M059J (cell line): ENCODE measurements at regions not wholly inside any gene's neighbourhood (a gene's known extent, or its start where the extent isn't known, plus 50 kb on each side); places are given as distances from the start of the nearest gene placed in this dataset.

Source experiments
- DNase-seq: peaks from one replicate; pipeline ENCODE4 v3.0.0-alpha.2; 2012; ENCODE audit warnings: low read depth

GRCh38 chr16:74100395-74101326 lies 196.0 kb upstream of the PSMD7 start:
- no peak for DNase-seq

- no peak for DNase-seq
These were observed 197.1 kb upstream of the PSMD7 start for GRCh38 chr16:74099530-74099929.

GRCh38 chr16:74094962-74095361 lies 201.7 kb upstream of the PSMD7 start:
- DNase-seq = no peak

DNA sequence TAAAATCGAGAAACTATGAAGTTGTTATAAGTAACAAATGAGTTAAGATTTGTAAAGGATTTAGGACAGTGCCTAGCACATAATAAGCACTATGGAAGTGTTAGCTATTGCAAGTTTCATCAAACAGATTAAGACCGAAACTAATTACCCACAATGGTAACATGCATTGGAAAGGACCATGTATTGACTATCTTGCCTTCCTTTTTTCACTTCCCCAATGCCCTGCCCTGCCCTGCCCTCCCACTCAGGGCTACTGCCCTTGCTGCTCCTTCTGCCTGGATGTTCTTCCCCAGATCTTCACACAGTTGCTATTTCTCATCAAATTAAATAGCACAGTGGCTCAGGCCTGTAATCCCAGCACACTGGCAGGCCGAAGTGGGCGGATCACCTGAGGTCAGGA lies 202.1 kb upstream of the PSMD7 start:
- DNase-seq = no peak

GRCh38 chr16:74092336-74092735 lies 204.3 kb upstream of the PSMD7 start:
- DNase-seq = no peak

- no peak for DNase-seq
These were observed 205.7 kb upstream of the PSMD7 start for GRCh38 chr16:74090871-74091270.

DNA sequence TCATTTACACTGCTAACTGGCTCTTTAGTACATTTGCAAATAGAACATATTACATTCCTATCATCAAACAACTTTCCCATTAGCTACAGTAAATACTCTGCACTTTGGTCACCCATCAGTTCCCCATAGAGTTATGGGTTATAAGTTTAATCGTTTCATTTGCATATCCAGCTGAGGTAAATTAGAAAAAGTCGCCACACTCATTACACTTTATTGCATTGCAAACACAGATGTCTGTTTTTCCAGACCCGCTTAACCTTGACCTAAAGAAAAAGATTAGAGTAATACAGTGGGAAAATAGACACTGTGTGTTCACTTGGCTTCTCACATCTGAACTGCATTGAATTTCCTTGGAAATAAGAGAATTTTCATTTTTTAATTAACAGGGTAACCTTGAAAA lies 213.1 kb upstream of the PSMD7 start:
- no peak for DNase-seq

DNA sequence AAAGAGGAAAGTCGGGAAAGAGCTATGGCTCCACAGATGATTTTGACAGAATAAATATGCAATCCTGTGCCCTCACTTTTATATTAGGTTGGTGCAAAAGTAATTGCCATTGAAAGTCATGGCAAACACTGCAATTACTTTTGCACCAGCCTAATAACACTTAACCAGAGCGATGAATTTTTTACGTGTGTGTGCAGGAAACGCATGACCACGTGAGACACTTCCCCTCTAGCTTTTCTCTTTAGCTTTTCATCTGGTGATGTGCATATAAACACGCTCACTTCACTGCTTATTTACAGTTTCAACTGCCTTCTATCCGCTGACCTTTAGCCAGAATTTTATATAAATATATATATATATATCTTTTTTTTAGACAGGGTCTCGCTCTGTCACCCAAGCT lies 216.3 kb upstream of the PSMD7 start:
- DNase-seq = no peak

DNA sequence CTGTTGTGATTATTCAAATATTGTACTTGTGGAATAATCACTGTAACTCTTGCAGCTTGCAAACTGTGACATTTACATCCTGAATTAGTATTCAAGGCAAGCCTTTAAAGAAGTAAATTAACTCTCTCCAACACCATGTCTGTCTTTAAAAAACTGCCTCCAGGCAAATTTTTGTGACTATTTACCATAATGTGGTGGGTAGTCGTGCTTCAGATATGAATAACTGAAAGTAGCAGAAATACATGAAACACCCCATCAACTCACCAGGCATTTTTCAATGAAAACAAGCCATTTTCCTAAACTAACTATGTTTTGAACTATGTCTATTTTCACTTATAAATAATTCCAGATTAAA lies 217.4 kb upstream of the PSMD7 start:
- no peak for DNase-seq

DNA sequence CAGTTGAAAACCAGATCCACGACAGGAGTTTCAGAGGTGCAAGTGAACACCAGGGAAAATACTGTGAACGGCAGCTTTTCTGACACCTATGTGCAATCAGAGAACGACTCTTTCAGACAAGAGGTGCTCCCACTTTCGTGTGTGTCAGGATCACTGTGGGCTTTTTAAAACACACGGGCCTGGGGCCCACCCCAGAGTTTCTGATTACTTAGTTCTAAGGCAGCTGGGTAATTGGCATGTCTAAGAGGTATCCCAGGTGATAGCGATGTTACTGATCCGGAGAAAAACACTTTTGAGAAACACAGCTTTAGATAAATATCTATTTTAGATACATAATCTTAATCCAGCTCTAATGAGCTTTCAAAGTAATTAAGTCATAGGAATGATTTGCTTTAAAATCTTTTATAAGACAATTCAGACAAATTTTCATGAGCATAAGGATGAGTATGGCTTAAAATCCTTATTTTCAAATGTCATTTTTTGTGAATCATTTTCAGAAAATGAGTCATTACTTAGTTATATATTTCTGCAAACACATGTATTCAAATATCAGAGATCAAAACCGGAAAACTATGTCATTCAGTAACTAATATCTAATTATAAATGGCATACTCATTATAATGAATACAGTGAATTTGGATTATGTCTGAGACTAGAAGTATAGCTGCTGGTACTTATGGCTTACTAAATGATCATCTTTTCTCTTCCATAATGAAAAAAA lies 217.9 kb upstream of the PSMD7 start:
- DNase-seq = no peak

DNA sequence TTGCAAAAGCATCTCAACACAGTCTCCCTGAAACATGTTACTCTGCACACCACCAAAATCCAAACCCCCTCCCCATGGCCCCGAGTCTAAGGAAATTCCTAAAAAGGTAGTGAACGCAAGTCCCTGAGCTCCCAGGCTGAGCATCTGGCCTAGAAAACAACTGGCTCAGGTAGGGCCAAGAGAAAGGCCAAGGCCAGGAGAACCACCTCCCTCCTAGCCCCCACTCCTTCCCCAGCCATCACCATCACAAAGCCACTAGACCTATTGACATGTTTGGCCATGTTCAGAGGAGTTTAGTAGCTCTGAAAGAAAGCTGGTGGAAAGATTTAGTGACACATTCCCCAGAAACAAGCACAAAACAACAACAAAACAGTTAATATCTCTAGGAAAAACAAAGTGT lies 220.0 kb upstream of the PSMD7 start:
- DNase-seq = no peak

- DNase-seq = no peak
These were observed 221.2 kb upstream of the PSMD7 start for GRCh38 chr16:74075393-74075792.

GRCh38 chr16:74073456-74073855 lies 223.2 kb upstream of the PSMD7 start:
- DNase-seq = no peak

DNA sequence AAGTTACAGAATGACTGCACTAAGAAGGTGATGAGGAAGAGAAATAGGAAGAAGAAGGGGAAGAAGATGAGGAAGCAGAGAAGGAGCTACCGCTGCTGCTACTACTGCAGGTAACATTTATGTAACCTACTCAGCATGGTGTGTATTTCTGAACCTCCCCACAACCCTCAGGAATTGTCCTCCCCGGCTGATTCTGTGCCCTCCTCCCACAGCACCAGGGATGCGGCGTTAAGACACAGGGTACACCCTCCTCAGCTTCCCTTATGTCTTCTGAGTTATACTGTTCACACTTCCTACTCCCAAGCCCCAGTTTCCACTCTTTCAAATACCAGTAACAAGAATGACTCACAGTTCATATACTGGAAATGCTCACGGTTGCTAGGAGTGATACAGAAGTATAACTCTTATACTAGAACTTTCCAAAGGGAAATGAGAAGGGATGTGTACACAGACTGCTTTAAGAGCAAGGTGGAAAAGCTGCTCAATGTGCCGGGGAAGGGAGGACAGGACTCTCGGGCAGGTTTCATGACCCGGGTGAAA lies 224.5 kb upstream of the PSMD7 start:
- no peak for DNase-seq

- no peak for DNase-seq
These were observed 226.4 kb upstream of the PSMD7 start for GRCh38 chr16:74070237-74070636.

DNA sequence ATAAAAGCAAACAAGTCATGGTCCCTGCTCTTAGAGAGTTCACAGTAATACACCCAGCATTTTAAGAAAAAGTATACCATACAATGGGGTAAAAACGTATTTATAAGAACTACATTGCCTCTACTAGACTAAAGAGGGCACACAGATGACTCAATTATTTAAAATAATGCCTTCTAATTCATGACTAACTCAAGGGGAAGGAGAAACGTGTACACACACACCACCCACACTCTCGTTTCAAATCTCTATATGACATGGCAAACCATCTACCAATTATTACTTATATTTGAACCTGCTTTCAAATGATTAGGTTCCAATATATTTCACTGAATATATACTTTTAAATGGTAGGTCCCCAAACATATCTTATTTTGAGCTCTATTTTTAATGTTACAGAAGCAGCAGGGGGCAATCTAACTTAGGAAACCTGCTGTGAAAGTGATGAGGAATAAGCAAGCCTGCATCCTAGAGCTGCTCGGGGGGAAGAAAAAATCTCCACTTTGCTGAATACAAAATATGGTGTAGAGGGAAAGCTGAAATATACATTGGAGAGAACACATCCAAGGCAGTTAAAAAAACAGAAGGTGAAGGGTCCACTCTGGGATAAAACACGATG lies 232.4 kb upstream of the PSMD7 start:
- DNase-seq = no peak

DNA sequence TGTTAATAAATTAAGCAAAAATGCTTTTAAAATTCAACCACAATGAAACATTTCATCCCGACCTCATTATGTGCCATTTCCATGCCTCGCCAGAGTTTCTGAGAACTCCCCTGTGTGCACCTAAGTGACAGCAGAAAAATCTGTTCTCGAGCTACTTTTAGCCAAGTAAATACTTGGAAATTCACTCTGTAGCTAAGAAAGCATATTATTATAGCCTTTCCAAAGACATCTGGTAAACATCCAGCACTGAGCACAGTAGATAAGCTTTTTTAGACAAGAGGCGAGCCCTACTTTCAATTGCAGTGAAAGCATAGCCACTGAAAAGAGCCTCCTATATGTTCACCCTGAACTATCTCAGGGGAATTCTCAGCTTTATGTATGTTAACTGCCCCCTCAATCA lies 242.8 kb upstream of the PSMD7 start:
- DNase-seq = no peak

- no peak for DNase-seq
These were observed 243.3 kb upstream of the PSMD7 start for GRCh38 chr16:74053312-74053711.

DNA sequence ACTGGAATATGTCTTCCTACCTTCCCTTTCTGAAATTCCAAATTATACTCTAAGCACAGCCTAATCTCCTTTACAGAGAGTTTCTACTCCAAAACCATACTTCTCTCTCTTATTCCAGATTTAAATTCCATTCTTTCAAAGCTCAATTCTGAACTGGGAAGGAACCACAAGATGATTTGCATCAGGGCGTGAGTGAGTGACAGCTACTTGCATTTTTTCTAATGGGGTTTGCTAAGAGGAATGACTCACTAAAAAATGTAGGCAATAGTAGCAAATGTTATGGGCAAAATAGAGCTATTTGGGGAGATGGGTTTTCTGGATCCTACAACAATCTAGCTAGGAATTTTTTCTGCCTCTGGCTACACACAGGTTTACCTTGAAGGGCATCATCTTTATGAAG lies 244.6 kb upstream of the PSMD7 start:
- DNase-seq = peak; percentile 2

DNA sequence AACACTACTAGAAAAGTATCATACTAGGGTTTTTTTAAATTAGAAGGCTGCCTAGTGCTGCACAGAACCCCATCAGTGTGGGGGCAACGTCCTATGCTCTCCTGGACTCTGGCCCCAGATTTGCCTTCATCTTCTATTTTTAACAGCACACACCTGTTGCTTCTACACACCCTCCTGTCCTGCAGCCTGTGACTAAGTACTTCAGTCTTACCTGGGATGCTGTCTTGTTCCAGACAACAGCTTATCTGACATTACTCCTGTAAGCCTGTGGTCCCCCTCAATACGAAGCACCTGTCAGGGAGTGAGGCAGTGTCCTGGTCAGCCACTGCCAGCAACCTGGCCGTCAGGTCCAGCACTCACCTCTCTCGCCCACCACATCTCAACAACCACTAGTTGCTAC lies 247.6 kb upstream of the PSMD7 start:
- DNase-seq = no peak

DNA sequence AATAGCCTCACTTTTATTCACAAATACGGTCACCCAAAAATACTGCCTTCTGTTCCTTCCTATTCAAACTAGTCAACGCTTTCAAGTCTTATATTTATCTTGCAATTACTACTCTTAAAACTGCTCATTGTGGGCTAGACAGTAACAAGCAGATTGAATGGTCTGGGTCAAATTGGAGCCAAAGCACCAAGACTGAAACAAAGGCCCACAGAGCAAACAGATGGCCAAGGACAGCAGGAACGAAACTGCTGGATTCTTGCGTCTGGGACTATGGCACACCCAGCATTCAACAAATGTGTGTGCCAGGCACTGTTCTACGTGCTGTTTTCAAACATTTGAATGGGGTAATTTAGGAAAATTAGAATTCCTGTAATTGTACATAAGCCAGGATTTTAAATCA lies 250.1 kb upstream of the PSMD7 start:
- DNase-seq = no peak

DNA sequence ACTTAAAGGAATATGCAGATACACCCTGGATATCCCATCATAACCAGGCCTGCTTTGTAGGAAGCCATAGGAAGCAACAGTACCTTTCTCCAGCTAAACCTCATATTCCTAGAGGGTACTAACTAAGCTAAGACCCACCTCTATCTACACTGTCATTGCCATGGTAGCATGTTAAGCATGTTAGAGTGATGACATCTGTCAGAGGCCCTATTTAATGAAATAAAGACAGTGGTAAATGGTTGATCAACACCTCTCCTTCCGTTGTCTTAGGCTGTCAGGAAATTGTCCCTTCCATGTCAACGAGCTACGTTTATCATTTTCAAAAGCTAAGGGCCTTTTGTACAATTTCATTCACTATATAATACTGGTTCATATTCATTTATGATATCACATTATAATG lies 251.1 kb upstream of the PSMD7 start:
- DNase-seq = no peak

- DNase-seq = peak; percentile 1
These were observed 260.8 kb upstream of the PSMD7 start for GRCh38 chr16:74035816-74036215.
